SU-DHL-6 (cell line): ENCODE measurements at regions not wholly inside any gene's neighbourhood (a gene's known extent, or its start where the extent isn't known, plus 50 kb on each side); places are given as distances from the start of the nearest gene placed in this dataset.

Experiments used
- CTCF ChIP-seq: fragments of 200-600 bp; sonication (generic); IDR thresholded peaks from one replicate; pipeline ENCODE4 v1.5.1; 2017; ENCODE audit warnings: antibody characterized with exemption, mild to moderate bottlenecking, low read length, moderate library complexity; ENCODE audit not compliant: insufficient read depth, poor library complexity, severe bottlenecking
- EZH2phosphoT487 ChIP-seq: fragments of 200-600 bp; sonication (generic), shearing (Covaris generic); conservative IDR thresholded peaks from 2 replicates; pipeline ENCODE4 v1.6.1; 2018; ENCODE audit warnings: mild to moderate bottlenecking, antibody characterized with exemption, low read length, moderate library complexity, mixed read lengths

- no peak for TF ChIP-seq CTCF
- no peak for TF ChIP-seq EZH2phosphoT487
Measured at GRCh38 chr11:91257667-91258066, 967.0 kb upstream of the FAT3 start.
